Neural cell (in vitro differentiated cells): ENCODE measurements at regions not wholly inside any gene's neighbourhood (a gene's known extent, or its start where the extent isn't known, plus 50 kb on each side); places are given as distances from the start of the nearest gene placed in this dataset.

Experiments
- H2AFZ ChIP-seq: fragments of 200-600, 300-800 bp; sonication (generic), shearing (Covaris generic); 2 replicates; pipeline ENCODE4 v1.6.0; 2014; ENCODE audit warnings: low read depth, mild to moderate bottlenecking, antibody characterized with exemption, low read length, moderate library complexity
- H3F3A ChIP-seq: fragments of 200-600 bp; shearing (Covaris generic); 2 replicates; pipeline ENCODE4 v1.6.1; 2016; ENCODE audit warnings: mild to moderate bottlenecking, moderate library complexity, mixed read lengths, antibody characterized with exemption, low read length; ENCODE audit not compliant: insufficient read depth, poor library complexity, severe bottlenecking
- H3K27ac ChIP-seq: fragments of 200-600, 300-800 bp; sonication (generic), shearing (Covaris generic); 2 replicates; pipeline ENCODE4 v1.5.1; 2014; ENCODE audit warnings: mild to moderate bottlenecking, low read length, moderate library complexity
- H3K27me3 ChIP-seq: fragments of 300-800, 200-600 bp; sonication (generic), shearing (Covaris generic); 2 replicates; pipeline ENCODE4 v1.6.0; 2014; ENCODE audit warnings: mild to moderate bottlenecking, low read depth, low read length, moderate library complexity; ENCODE audit not compliant: insufficient read depth
- H3K36me3 ChIP-seq: fragments of 300-800, 200-600 bp; sonication (generic), shearing (Covaris generic); 2 replicates; pipeline ENCODE4 v1.5.1; 2014; ENCODE audit warnings: mild to moderate bottlenecking, antibody characterized with exemption, low read length, moderate library complexity; ENCODE audit not compliant: insufficient read depth
- H3K4me2 ChIP-seq: fragments of 300-800, 200-600 bp; sonication (generic), shearing (Covaris generic); 2 replicates; pipeline ENCODE4 v1.6.0; 2014; ENCODE audit warnings: mild to moderate bottlenecking, low read length
- H3K4me3 ChIP-seq: fragments of 300-800, 200-600 bp; sonication (generic), shearing (Covaris generic); 2 replicates; pipeline ENCODE4 v1.5.1; 2014; ENCODE audit warnings: mild to moderate bottlenecking, low read length, moderate library complexity
- H3K79me2 ChIP-seq: fragments of 200-600 bp; shearing (Covaris generic); replicated peaks from 2 replicates; pipeline ENCODE4 v1.6.0; 2014; ENCODE audit warnings: mild to moderate bottlenecking, low read length, moderate library complexity; ENCODE audit not compliant: insufficient read depth
- H3K9ac ChIP-seq: fragments of 300-800, 200-600 bp; sonication (generic), shearing (Covaris generic); 2 replicates; pipeline ENCODE4 v1.6.1; 2016; ENCODE audit warnings: mild to moderate bottlenecking, low read length, mixed read lengths
- H3K9me2 ChIP-seq: fragments of 200-600 bp; shearing (Covaris generic); 2 replicates; pipeline ENCODE4 v1.6.1; 2016; ENCODE audit warnings: mild to moderate bottlenecking, low read length, mixed read lengths; ENCODE audit not compliant: insufficient read depth
- H3K9me3 ChIP-seq: fragments of 200-600, 300-800 bp; sonication (generic), shearing (Covaris generic); 2 replicates; pipeline ENCODE4 v1.6.1; 2016; ENCODE audit warnings: mild to moderate bottlenecking, mixed run types, low read length, moderate library complexity, mixed read lengths
- H4K20me1 ChIP-seq: fragments of 200-600 bp; shearing (Covaris generic); 2 replicates; pipeline ENCODE4 v1.6.1; 2016; ENCODE audit warnings: mild to moderate bottlenecking, mixed run types; ENCODE audit not compliant: insufficient read depth
- CTCF ChIP-seq: fragments of 450-650 bp; IDR thresholded peaks from 2 replicates; pipeline ENCODE4 v1.5.1; 2014; ENCODE audit warnings: antibody characterized with exemption, mild to moderate bottlenecking, moderate library complexity; ENCODE audit not compliant: poor library complexity, severe bottlenecking
- EP300 ChIP-seq: fragments of 450-650 bp; conservative IDR thresholded peaks from 2 replicates; pipeline ENCODE4 v1.6.1; 2014; ENCODE audit warnings: antibody characterized with exemption, mild to moderate bottlenecking, moderate library complexity; ENCODE audit not compliant: poor library complexity, severe bottlenecking
- EZH2 ChIP-seq: fragments of 200-600, 300-800 bp; shearing (Covaris generic), sonication (generic); IDR thresholded peaks from 2 replicates; pipeline ENCODE4 v1.6.1; 2014; ENCODE audit warnings: antibody characterized with exemption, low read length, borderline replicate concordance, mild to moderate bottlenecking; ENCODE audit not compliant: insufficient read depth, poor library complexity, severe bottlenecking
- MXI1 ChIP-seq: fragments of 450-650 bp; conservative IDR thresholded peaks from 2 replicates; pipeline ENCODE4 v1.6.1; 2014; ENCODE audit warnings: antibody characterized with exemption, mild to moderate bottlenecking; ENCODE audit not compliant: poor library complexity, severe bottlenecking
- POLR2AphosphoS5 ChIP-seq: IDR thresholded peaks from 2 replicates; pipeline ENCODE4 v1.6.1; 2012
- RAD21 ChIP-seq: fragments of 450-650 bp; conservative IDR thresholded peaks from 2 replicates; pipeline ENCODE4 v1.6.1; 2014; ENCODE audit warnings: antibody characterized with exemption, mild to moderate bottlenecking, moderate library complexity
- REST ChIP-seq: IDR thresholded peaks from 2 replicates; pipeline ENCODE4 v1.6.1; 2012; ENCODE audit warnings: borderline replicate concordance
- SMC3 ChIP-seq: fragments of 450-650 bp; conservative IDR thresholded peaks from 2 replicates; pipeline ENCODE4 v1.6.1; 2014; ENCODE audit warnings: antibody characterized with exemption, mild to moderate bottlenecking, moderate library complexity; ENCODE audit not compliant: poor library complexity
- TAF1 ChIP-seq: IDR thresholded peaks from 2 replicates; pipeline ENCODE4 v1.6.1; 2012; ENCODE audit warnings: low read depth

- no peak overlapping the region for H3K9ac ChIP-seq
- H3K9me2 ChIP-seq, result no peaks in the 10 kb centered on the region
- H3F3A ChIP-seq, result no peaks in the 10 kb centered on the region
- H3K27ac ChIP-seq, result no peak overlapping the region
- H3K27me3 ChIP-seq, result no peaks in the 10 kb centered on the region
- TF ChIP-seq POLR2AphosphoS5 (no peak), TAF1 (no peak), EP300 (no peak), SMC3 (no peak), REST (no peak), CTCF (no peak), MXI1 (no peak), RAD21 (no peak), EZH2 (no peak)
- no peak overlapping the region for H2AFZ ChIP-seq
- no peaks in the 10 kb centered on the region for H4K20me1 ChIP-seq
- H3K36me3 ChIP-seq, result no peaks in the 10 kb centered on the region
- H3K79me2 ChIP-seq, result no peaks in the 10 kb centered on the region
- no peaks in the 10 kb centered on the region for H3K9me3 ChIP-seq
- H3K4me2 ChIP-seq, result no peak overlapping the region
- no peak overlapping the region for H3K4me3 ChIP-seq
Observed at GRCh38 chr11:106187860-106188456, 110.5 kb downstream of the AASDHPPT start.

GRCh38 chr11:106193956-106194355 is 116.5 kb downstream of the AASDHPPT start:
- H3K9ac ChIP-seq, result no peak overlapping the region
- no peaks in the 10 kb centered on the region for H3K36me3 ChIP-seq
- no peaks in the 10 kb centered on the region for H3K9me2 ChIP-seq
- H3K79me2 ChIP-seq, result no peaks in the 10 kb centered on the region
- no peaks in the 10 kb centered on the region for H3F3A ChIP-seq
- H2AFZ ChIP-seq, result no peak overlapping the region
- no peak overlapping the region for H3K4me3 ChIP-seq
- no peaks in the 10 kb centered on the region for H3K27me3 ChIP-seq
- no peaks in the 10 kb centered on the region for H3K9me3 ChIP-seq
- TF ChIP-seq CTCF, result no peak
- no peak for TF ChIP-seq TAF1
- no peak for TF ChIP-seq POLR2AphosphoS5
- no peak for TF ChIP-seq REST
- no peak for TF ChIP-seq RAD21
- no peak for TF ChIP-seq EP300
- no peak for TF ChIP-seq EZH2
- TF ChIP-seq SMC3, result no peak
- H4K20me1 ChIP-seq, result no peaks in the 10 kb centered on the region
- H3K27ac ChIP-seq, result no peak overlapping the region
- H3K4me2 ChIP-seq, result no peak overlapping the region
